ENCODE measurements at regions not wholly inside any gene's neighbourhood (a gene's known extent, or its start where the extent isn't known, plus 50 kb on each side); places are given as distances from the start of the nearest gene placed in this dataset.

DNA sequence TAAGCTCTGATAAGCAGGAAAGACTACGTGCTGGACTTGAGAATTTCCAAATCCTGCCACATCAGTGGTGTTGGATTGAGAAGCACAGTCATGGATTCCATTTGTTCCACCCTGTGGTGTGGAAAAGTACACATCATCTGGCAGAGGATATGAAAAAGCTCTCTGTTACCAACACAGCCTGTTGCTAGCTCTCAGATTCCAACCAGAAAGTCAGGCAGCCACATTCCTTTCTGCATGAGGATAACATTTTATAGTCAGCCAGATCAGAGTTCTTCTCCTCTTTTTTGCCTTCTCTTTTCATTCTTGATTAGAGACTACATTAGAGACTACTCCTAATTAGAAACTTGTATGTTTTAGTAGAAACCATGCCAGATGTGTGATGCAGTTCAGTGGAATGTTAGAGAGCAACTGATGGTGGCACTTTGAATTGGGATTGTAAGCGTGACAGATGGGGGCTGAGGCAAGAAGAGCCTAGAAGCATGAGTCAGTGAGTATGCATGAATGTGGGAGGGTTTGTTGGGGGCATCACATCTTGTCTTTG is 61.2 kb upstream of the STXBP6 start:
- no peaks in the 10 kb centered on the region for H3K36me3 ChIP-seq (replicated peaks; ENCODE audit: control insufficient read depth, insufficient read depth, low read length)
- H3K27me3 ChIP-seq (ENCODE audit: control insufficient read depth, insufficient read depth, low read length), result no peaks in the 10 kb centered on the region
- no peak overlapping the region for H3K4me3 ChIP-seq (ENCODE audit: insufficient read depth, low read depth, low read length)
- DNase-seq, result no peak

DNA sequence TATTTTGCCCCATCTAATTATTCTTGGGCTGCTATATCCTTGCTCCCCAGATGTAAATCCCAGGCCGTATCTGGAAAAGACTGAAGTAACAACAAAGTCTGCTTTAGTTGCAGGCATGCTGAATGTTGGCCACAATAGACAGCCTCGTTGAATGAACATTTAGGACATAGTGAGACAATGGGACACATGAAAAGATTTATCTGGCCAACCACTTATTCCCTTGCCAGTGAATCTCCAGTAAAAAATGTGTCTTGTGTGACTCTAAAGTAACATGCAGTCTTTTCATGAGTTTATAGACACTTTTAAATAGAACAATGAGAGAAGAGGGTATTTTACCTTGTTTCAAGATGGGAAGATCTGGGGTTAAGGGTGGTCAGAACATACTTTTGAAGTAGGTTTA is 60.2 kb upstream of the STXBP6 start:
- Histone ChIP-seq H3K27me3 (ENCODE audit: control insufficient read depth, insufficient read depth, low read length) (no peaks in the 10 kb centered on the region), H3K36me3 (replicated peaks; ENCODE audit: control insufficient read depth, insufficient read depth, low read length) (no peaks in the 10 kb centered on the region), H3K4me3 (ENCODE audit: insufficient read depth, low read depth, low read length) (no peak overlapping the region)
- no peak for DNase-seq

DNA sequence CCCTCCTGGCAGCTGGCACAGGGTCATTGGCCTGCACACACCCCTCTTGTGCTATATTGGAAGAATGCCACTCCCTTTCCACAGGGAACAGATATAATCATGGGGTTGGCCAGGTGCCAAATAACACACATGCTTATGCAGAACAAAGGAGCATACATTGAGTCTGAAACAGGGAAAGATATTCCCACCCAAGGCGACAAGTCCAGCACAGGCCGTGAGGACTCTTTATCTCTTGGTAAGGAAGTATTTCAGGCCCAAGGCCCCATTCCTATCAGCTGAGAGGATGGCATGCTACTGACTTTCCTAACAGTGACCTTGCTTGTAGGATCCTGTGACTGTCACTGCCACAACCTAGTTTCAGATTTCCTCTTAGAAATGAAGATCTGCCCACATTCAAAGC is 59.0 kb upstream of the STXBP6 start:
- Histone ChIP-seq H3K4me3 (ENCODE audit: insufficient read depth, low read depth, low read length) (no peak overlapping the region), H3K27me3 (ENCODE audit: control insufficient read depth, insufficient read depth, low read length) (no peaks in the 10 kb centered on the region), H3K36me3 (replicated peaks; ENCODE audit: control insufficient read depth, insufficient read depth, low read length) (no peaks in the 10 kb centered on the region)
- DNase-seq, result no peak

DNA sequence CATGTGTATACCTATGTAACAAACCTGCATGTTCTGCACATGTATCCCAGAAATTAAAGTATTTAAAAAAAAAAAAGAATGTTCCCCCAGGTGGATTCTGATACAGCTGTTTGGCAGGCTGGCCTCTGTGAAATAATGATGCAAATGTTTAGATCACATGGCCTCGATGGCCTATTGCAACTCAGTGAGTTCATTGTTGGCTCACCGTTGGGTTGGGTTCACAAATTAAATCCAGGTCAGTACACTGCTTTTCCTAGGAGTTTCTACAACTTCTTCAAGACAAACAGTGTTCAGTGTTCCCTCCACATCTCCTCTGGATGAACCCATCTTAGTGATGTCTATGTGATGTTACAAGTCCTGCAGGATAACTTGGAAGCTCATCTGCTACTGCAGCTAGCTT is 58.3 kb upstream of the STXBP6 start:
- no peak overlapping the region for H3K4me3 ChIP-seq (ENCODE audit: insufficient read depth, low read depth, low read length)
- H3K36me3 ChIP-seq (replicated peaks; ENCODE audit: control insufficient read depth, insufficient read depth, low read length), result no peaks in the 10 kb centered on the region
- no peak for DNase-seq
- H3K27me3 ChIP-seq (ENCODE audit: control insufficient read depth, insufficient read depth, low read length), result no peaks in the 10 kb centered on the region

DNA sequence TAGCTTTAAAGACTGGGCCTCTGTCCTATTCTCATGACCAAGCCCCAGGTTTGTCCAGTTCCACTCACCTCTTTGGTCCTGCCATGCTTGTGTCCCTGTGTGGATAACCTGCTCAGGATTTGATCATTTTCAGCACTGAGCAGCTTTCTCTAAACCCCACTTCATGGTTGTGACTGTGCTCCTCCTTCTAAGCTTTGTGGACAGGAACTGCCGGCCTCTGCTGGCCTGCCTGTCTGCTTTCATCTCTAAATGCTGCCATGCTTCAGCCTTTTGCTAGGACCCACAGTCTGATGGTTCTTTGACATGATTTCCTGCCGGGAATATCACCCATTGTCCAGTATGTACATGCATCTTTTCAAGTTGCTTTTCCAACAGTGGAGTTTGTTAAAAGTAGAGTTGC is 53.9 kb upstream of the STXBP6 start:
- H3K36me3 ChIP-seq (replicated peaks; ENCODE audit: control insufficient read depth, insufficient read depth, low read length), result no peaks in the 10 kb centered on the region
- no peak for DNase-seq
- no peak overlapping the region for H3K4me3 ChIP-seq (ENCODE audit: insufficient read depth, low read depth, low read length)
- H3K27me3 ChIP-seq (ENCODE audit: control insufficient read depth, insufficient read depth, low read length), result no peaks in the 10 kb centered on the region

DNA sequence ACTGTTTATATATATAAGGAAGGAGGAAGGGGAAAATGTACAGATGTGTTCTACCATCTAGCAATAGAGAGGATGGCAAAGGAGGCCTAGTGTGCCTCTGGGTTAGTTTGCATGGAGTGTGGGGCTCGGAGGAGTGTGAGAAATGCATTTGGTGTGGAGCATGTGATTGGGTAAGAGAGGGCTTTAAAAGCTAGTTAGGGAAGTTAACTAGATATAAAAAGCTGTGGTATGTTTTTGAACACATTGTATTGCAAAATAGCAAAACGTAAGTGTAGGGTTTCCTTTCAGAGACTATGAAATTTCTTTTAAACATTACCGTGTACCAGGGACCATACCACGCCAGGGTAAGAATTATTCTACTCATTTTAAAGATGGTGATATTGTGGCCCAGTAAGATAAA is 53.3 kb upstream of the STXBP6 start:
- no peaks in the 10 kb centered on the region for H3K36me3 ChIP-seq (replicated peaks; ENCODE audit: control insufficient read depth, insufficient read depth, low read length)
- DNase-seq, result no peak
- no peaks in the 10 kb centered on the region for H3K27me3 ChIP-seq (ENCODE audit: control insufficient read depth, insufficient read depth, low read length)
- H3K4me3 ChIP-seq (ENCODE audit: insufficient read depth, low read depth, low read length), result no peak overlapping the region

DNA sequence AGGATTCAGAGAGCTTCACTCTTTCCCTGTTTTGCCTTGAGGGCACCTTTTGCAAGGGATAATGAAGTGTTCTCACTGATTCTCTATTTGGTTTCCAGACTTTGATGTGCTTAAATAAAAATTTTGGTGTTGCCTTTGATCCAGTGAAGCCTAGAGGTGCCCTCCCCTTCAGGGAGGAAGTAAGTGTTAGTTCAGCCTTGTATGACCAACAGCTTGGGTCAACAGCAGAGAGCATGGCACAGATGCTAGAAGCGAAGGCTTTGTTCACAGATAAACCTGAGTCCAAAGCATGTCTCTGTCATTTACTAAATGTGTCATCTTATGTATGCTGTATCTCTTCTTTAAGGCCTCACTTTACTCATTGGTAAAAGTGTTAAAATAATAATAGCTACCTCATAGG is 52.8 kb upstream of the STXBP6 start:
- H3K27me3 ChIP-seq (ENCODE audit: control insufficient read depth, insufficient read depth, low read length), result no peaks in the 10 kb centered on the region
- H3K4me3 ChIP-seq (ENCODE audit: insufficient read depth, low read depth, low read length), result no peak overlapping the region

DNA sequence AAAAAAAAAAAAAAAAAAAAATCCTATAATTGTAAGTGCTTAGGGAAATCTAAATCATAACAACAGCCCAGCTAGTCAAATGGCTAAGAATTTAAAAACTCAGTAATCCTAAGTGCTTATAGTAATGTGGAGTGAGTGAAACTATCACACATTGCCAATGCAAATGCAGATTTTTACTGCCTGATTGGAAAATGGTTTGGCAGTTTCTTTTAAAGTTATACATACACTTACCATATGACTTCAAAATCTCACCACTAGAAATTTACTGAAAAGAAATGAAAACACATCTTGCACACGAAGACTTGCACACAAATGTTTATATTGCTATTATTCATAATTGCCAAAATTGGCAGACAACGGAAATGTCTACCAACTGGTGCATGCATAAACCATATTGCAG is 51.3 kb upstream of the STXBP6 start:
- Histone ChIP-seq H3K36me3 (replicated peaks; ENCODE audit: control insufficient read depth, insufficient read depth, low read length) (no peaks in the 10 kb centered on the region), H3K4me3 (ENCODE audit: insufficient read depth, low read depth, low read length) (no peak overlapping the region), H3K27me3 (ENCODE audit: control insufficient read depth, insufficient read depth, low read length) (no peaks in the 10 kb centered on the region)
- DNase-seq, result no peak

More for the DNA sequence above, 52.8 kb upstream of the STXBP6 start:
- H3K36me3 ChIP-seq (replicated peaks; ENCODE audit: control insufficient read depth, insufficient read depth, low read length), result no peaks in the 10 kb centered on the region
- no peak for DNase-seq
